Loucy (cell line): ENCODE measurements at regions not wholly inside any gene's neighbourhood (a gene's known extent, or its start where the extent isn't known, plus 50 kb on each side); places are given as distances from the start of the nearest gene placed in this dataset.

ENCODE experiments used
- EZH2phosphoT487 ChIP-seq: fragments of 200-600 bp; IDR thresholded peaks from 2 replicates; pipeline ENCODE4 v1.6.1; 2018; ENCODE audit warnings: antibody characterized with exemption, mild to moderate bottlenecking, moderate library complexity, borderline replicate concordance
- TF ChIP-seq, protein P1 (sequence below): fragments of 200-600 bp; sonication (generic); conservative IDR thresholded peaks from 2 replicates; pipeline ENCODE4 v1.5.1; 2014; ENCODE audit warnings: mild to moderate bottlenecking, antibody characterized with exemption, low read length

DNA sequence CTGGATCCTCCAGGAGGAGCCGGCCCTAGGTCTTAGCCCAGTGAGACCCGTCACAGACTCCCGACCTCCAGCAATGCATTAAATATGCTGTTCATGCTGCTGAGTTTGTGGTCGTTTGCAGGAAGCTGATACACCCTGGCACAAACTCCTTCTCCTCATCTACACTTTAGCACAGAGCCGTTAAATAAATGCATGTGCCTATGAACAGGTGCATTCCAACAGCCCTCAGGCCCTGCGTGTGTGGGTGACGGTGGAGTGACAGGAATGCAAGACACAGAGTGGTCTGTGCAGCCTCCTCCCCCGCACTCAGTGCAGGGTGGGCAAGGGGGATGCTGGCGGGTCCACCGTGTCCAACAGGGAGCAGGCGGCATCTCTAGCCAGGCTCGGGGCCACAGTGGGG is 106.6 kb upstream of the TMPRSS2 start:
- TF ChIP-seq EZH2phosphoT487: no peak
- TF ChIP-seq, protein P1, sequence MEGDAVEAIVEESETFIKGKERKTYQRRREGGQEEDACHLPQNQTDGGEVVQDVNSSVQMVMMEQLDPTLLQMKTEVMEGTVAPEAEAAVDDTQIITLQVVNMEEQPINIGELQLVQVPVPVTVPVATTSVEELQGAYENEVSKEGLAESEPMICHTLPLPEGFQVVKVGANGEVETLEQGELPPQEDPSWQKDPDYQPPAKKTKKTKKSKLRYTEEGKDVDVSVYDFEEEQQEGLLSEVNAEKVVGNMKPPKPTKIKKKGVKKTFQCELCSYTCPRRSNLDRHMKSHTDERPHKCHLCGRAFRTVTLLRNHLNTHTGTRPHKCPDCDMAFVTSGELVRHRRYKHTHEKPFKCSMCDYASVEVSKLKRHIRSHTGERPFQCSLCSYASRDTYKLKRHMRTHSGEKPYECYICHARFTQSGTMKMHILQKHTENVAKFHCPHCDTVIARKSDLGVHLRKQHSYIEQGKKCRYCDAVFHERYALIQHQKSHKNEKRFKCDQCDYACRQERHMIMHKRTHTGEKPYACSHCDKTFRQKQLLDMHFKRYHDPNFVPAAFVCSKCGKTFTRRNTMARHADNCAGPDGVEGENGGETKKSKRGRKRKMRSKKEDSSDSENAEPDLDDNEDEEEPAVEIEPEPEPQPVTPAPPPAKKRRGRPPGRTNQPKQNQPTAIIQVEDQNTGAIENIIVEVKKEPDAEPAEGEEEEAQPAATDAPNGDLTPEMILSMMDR: no peak
